AG20443 (cell line): ENCODE measurements at regions not wholly inside any gene's neighbourhood (a gene's known extent, or its start where the extent isn't known, plus 50 kb on each side); places are given as distances from the start of the nearest gene placed in this dataset.

Source experiments
- DNase-seq: peaks from one replicate; pipeline ENCODE4 v3.0.0; 2012; ENCODE audit warnings: low spot score, mixed read lengths

DNA sequence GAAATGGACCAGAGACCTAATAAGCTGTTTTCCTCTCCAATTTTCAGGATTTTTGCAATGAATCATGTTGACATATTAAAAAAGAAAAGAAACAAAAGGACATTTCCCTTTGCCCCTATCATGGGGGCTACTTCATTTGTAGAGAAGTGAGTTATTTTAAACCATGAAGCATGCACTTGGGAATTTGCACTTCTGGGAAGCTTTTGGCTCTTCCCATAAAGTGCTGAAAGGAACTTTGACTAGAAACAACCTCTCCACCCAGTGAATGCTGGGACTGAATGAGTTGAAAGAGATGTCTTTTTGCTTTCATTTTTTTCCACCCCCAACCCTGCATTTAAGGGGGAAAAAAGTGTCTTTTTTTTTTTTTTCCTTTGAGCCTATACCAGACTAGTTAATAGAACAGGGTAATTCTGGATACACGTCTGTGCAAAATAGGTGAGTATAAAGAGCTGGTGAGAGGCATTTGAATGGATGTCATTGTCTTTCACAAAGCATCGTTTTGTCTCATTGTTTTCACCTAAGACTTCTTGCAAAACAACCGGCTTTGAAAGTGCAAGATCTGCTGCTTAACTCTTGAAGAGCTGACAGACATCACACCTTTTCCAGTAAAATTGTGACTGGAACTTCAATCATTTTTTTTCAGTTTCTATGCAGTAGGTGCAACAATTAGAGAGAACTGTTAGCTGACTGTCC lies 138.7 kb upstream of the BACH2 start:
- no peak for DNase-seq

DNA sequence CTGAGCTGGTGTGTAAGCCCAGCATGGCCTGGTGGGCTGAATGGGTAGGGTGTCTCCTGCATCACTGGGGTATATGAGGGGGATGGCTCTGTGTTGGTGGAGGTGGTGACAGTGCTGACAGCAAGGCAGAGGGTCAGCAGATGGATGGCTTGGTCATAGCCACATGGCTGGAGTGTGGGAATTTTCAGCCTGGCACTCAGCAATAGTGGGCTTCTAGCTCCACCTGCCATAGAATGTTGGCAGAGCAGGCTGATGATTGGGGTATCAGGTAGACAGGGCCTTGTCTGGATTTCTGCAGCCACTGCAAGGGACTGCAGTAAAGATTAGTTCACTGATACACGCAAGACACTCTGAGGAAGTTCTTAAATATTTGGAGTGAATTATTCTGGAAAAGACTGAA lies 137.5 kb upstream of the BACH2 start:
- DNase-seq = no peak

DNA sequence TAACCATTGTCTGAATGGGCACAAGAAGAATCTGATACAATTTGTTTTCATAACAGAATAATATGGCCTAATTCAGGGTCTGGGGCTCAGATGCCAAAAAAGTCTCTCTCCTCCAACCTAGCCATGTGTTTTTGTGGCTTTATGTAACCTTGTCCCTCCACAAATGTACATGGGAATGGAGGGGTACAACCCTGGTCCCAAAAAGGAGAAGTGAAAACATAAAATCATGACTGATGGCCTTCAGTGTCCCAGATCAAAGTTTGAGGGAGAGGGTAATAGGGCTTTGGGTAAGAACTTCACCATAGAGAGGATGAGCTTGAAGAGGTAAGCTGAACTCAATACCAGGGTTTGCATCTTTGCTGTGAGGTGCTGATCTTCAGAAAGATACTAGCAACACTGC lies 136.3 kb upstream of the BACH2 start:
- DNase-seq = no peak

DNA sequence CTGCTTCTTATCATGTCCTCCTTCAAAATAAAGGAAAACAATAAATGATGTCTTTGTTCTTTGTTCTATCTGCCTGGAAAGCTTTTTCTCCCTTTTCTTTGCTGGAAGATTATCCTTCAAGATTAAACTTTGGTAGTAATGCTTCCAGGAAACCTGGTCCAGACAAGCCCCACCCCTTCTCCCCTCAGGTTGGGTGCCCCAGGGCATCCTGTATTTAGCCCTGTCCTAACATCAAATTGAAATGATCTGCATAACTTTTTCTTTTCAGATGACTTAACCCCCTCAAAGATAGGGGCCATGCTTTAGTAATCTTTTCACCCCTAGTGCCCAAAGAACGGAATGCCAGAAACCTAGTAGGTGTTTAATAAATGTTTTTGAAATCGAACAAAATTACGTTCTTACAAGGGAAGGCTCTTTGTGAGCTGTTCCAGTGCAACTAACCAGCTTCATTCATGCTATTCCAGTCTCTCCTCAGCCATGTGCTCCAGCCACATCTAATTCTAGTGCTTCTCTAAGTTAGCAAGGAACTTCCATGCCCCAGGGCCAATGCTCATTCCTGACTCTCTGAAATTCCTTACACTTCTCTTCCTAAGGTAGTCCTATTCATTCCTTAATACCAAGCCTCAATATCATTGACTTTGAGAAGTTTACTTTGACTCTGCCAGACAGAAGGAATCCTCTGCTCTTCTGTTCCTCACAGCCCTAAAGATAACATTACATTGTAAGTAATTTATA lies 135.6 kb upstream of the BACH2 start:
- DNase-seq = no peak

GRCh38 chr6:90431576-90431975 lies 134.9 kb upstream of the BACH2 start:
- DNase-seq = no peak

- no peak for DNase-seq
Observed at GRCh38 chr6:90429713-90430112, 133.1 kb upstream of the BACH2 start.

DNA sequence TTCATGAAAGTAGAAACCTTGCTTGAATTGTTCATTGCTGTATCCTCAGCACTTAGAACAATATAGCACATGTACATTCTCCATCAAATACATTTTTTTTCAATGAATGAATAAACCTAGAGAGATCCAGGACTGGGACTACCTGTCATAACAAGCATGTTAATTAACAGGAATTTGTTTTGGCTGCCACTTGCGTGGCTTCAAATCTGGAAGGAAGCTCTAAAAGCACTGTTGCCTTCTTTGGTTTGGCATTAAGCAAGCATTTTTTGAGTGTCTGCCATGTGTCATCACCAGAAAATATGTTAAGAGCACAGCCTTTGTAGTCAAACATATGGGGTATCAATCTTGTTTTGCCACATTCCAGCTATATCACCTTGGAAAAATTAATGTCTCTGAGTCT lies 131.9 kb upstream of the BACH2 start:
- DNase-seq = no peak

DNA sequence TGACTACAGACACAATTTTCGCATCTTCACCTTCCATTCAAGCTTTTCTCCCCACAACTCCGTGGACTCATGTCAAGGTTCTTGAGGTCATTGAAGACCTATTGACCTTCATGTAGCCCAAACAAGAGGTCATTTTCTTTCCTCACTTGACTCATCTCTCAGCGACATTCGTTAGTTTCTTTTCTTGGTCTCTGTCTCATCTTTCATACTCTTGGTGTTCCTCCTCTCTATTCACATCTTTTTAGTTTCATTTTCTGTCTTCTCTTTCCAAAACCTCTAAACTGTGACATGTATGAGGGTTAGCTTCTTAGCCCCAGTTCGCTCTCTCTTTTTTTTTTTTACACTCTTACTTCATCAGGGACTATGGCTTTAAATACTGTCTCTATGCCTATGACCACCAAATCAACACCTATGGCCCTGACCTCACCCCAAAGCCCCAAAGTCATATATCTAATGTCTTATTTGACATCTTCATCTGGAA lies 128.6 kb upstream of the BACH2 start:
- DNase-seq = no peak

- DNase-seq = no peak
Observed at GRCh38 chr6:90424580-90424979, 127.9 kb upstream of the BACH2 start.

GRCh38 chr6:90421666-90422065 lies 125.0 kb upstream of the BACH2 start:
- DNase-seq = no peak

DNA sequence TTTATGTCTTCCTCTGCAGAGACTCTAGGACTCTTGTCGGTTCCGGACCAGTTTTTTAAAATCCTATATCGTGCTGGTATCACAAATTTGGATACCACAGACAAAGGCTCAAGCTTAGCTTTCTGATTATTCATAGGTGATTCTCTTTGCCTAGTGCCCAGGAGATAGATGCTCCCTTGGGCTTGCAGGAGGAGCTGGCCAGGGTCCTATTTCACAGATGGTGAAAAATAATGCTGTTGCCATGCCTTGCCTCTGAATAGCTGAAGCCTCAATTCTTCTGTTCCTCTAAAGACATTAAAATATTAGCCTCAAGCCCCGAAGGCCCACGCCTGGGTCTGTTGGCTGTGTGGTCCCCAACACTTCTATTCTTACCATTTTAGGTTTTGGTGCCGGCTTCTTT lies 123.9 kb upstream of the BACH2 start:
- no peak for DNase-seq

DNA sequence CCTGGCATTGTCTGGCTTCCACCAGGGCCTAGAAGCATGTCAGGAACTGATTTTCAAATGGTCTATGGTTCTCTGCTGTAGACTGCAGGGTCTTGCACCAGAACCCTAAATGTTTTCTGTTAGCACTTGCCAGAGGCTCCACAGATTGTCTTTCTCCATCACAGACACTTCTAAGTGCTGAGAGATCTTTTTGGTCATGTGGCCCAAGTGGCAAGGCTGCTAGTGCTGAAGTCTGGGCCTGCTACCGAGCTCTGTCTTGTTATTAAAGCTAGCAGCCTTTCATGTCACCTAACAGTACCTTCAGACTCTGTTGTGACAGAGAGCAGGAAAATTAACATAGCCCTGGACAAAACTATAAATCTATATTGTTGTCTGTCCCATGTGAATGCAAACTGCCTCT lies 120.7 kb upstream of the BACH2 start:
- DNase-seq = no peak

DNA sequence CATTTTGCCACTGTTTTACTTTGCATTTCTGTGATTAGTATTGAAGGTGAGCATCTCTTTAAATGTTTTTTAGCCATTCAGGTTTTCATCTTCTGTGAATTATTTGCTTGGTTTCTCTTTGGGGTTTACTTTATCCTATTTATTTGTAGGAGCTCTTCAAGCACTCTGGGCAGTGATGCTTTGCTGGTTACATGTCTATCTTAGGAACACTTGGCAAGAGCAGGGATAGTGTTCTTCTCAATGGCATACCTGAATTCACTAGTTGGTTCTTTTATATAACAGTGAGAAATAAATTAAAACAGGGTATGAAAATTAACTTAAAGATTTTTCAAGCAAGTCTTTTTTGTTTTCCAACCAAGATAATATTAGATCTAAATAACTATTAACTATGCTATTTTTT lies 119.7 kb upstream of the BACH2 start:
- DNase-seq = no peak

DNA sequence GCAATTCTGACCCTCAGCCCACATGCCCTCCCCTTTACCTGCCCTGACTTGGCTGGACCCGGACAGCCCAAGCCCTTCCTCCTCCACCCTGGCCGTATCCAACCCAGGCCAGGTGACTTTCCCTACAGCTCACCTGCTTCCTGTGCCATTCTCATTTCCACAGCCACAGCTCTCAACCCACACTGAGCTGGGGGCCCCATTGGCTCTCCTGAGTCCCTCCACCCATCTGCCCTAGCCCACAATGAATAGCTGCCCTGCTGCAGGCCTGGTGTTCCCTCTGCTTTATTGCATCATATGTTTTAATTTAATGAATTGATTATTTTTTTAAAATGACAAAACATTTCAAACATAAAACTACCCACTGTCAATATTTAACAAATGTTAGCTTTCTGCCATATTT lies 118.5 kb upstream of the BACH2 start:
- no peak for DNase-seq

DNA sequence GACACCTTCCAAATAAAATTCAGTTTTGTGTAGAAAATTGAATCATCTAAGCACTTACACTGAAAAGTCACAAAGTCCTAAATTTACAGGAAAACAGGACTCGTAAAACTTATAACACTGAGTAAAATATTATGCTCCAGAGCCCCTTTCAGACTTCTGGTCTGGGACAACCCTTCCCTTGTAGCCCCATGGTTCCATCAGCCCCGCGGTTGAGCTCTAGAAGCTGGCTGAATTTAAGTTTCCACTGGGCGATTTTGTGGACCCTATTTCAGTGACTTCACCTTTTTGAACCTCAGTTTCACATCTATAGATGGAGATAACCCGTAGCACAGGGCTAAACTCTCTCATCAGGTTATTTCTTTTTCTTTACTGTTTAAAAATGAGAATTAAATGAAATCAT lies 117.7 kb upstream of the BACH2 start:
- DNase-seq = no peak

DNA sequence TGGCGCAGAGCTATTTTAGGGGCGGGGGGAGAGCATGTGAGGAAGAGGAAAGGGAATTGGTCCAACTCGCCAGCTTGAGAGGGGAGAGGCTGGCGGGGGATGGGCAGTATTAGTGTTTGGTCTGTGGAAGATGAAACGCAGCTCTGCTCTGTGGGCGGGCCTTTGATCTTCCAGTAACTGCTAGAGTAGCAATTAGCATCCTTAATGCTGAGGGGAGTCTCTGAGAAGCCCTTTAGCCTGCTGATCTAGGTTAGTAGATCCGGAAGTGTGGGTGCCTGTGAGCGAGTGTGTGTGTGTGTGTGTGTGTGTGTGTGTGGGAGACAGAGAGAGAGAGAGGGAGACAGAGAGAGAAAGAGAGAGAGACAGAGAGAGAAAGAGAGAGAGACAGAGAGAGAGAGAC lies 117.2 kb upstream of the BACH2 start:
- no peak for DNase-seq

DNA sequence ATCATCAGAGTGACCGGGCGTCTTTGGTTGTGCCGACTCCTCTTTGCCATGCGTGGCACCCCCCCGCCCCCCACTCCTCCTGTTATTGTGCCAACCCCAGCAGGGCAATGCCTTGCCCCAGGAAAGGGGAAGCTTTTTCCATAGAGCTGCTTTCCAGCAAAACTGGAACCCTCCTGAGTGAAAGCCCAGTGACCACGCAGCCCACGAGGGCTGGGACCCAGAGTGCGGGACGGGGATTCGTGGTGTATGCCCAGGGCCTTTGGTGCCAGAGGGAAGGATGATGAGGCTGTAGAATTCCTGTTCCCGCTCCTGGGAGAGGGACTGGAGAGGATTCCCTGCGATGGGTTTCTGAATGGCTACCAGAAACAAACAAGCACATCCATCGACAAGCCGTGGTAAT lies 116.8 kb upstream of the BACH2 start:
- DNase-seq = no peak

GRCh38 chr6:90412538-90413369 lies 116.1 kb upstream of the BACH2 start:
- DNase-seq = no peak

GRCh38 chr6:90411292-90411781 lies 114.7 kb upstream of the BACH2 start:
- no peak for DNase-seq

DNA sequence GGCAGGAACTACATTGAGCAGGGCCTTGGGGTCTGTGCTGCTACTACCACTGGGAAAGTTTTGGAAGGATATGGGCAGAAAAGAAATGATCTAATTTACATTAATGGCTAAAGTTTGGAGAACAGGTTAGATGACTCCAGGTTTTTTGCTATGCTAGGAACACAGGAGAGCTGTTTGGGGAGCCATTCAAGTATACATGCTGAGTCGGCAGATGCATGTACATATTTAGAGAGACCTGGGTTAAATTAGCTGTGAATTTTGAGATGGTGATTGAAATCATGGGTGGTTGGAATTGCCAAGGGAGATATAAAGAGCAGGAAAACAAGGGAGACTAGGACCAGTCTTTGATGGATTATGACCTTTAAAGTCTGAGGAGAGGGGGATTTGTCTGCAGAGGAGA lies 113.1 kb upstream of the BACH2 start:
- no peak for DNase-seq

GRCh38 chr6:90406957-90407356 lies 110.3 kb upstream of the BACH2 start:
- DNase-seq = no peak

- peak; percentile 40 for DNase-seq
Observed at GRCh38 chr6:90406142-90406794, 109.6 kb upstream of the BACH2 start.
